ENCODE measurements at regions not wholly inside any gene's neighbourhood (a gene's known extent, or its start where the extent isn't known, plus 50 kb on each side); places are given as distances from the start of the nearest gene placed in this dataset.

DNA sequence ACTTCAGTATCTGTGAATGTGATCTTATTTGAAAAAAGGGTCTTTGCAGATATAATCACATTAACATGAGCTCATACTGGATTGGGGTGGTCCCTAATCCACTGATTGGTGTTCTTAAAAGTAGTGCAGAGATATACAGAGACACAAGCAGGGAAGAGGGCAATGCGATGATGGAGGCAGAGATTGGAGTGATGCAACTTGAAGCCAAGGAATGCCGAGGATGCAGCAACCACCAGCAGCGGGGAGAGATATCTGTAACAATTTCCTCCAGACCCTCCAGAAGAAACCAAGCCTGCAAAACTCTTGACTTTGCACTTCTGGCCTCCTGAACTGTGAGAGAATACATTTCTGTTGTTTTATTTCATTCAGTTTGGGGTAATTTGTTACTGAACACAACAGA is 171.0 kb upstream of the MBNL1 start:
- no peak for DNase-seq (ENCODE audit: low read depth in 2 of 2)

DNA sequence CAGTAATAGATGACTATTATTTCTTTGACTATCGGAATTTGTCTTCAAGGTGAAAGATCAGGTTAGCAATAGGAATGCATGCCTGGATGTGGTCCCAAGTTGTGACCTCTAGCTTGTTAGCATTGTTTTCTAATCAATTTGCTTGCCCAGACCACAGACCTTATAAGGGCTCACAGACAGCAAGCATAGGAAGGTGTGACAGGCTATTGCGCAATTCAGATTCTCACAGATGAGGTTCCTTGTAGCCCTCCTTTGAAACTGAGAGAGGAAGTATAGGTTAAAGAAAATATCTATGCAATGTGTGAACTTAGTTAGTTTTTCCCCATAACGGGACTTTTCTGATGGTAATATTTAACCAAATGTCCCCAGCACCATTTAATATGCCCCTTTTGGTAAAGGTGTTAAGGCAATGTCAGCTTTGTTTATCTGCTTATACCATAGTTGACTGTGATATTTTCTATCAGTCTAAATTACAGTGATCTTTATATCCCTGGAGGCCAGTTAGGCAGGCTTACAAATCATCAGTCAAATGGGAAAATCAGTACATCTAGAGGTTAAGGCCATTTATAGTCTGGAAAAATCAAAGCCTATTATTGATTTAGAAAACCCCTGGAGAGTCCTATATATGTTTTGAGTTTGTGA is 168.1 kb upstream of the MBNL1 start:
- DNase-seq (ENCODE audit: low read depth in 2 of 2), result no peak

DNA sequence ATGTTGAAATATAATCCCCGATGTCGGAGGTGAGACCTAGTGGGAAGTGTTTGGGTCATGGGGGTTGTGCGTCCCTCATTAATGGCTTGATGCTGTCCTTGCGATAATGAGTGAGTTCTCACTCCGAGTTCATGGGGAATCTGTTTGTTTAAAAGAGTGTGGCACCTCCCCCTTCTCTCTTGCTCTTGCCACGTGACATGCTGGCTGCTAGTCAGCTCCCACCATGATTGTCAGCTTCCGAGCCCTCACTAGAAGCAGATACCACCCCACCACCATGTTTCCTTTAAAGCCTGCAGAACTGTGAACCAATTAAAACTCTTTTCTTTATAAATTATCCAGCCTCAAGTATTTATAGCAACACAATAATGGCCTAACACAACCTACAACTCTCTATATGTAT is 166.3 kb upstream of the MBNL1 start:
- DNase-seq (ENCODE audit: low read depth in 2 of 2), result no peak

DNA sequence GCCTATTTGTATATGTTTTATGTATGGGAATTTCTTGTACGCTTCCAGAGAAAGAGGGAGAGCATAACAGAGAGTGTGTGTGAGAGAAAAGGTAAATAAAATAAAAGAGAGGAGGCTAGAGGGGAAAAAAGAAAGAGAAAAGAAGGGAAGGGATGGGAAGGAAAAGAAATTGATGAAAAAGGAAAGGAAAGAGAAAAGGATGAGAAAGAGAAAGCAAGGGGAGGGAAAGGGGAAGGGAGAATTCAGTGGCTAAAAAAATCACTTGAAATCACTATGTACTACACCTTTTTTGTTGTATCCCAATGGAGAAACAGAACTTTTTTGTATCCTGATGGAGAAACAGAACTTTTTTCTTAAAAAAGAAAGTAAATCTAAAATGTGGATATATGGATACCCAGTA is 165.5 kb upstream of the MBNL1 start:
- DNase-seq (ENCODE audit: low read depth in 2 of 2), result no peak

DNA sequence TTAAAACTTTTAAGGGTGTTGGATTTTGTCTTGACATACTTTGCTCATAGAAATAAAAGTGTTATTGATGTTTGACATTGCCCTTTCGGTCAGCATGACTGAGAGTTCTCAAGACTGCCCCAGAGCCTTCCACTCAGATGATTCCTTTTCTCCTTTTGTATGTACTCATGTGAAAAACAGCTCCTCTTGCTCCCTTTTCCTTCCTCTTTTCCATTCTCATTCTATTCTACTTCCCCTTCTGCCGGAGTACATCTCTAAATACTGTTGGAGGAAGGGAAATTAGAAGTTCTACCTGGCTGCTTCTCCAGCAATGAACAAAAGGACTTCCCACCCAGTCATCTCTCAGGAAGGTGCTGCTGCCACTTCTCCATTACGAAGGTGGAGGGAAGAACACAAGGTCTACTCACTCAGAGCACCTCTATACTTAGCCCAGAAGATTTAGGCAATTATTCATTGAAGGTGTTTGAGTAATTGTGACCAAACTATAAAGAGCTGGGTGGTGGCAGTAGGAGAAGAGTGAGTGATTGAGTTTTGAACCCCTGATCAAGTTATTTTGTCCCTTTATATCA is 163.8 kb upstream of the MBNL1 start:
- DNase-seq (ENCODE audit: low read depth in 2 of 2), result no peak

DNA sequence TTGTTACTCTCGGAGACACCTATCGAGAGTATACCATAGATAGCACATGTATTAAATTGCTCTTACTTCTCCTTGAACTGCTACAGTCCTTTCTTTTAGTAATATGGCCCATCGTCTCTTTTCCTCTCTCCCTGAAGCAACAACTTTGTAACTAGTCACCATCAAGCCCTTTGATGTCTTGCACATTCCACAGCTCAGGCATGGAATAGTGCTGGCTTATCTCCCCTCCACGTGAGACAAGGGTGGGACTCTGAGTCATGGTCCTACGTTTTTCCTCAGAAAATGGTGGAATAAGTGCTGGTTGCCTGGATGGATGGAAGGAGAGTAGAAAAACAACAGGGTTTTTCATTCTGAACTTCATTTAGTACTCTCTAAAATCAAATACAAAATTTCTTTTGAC is 163.3 kb upstream of the MBNL1 start:
- DNase-seq (ENCODE audit: low read depth in 2 of 2), result no peak

DNA sequence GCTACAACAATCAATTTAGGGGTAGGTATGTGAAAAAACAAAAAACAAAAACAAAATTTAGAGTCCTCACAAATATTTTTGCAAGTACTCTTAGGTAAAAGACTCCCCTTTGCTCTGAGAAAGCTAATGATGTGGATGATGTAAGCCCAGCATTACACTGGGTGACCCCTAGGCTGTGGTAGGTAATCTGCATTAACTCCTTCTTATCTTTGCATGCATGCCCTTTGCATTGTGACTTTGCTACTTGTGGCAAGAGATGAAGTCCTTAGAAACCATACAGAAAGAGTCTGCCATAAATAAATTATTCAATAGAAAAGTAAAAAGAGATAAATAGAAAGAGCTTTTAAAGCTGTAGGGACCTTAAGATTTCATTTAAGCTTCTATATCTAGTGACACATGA is 159.7 kb upstream of the MBNL1 start:
- no peak for DNase-seq (ENCODE audit: low read depth in 2 of 2)

DNA sequence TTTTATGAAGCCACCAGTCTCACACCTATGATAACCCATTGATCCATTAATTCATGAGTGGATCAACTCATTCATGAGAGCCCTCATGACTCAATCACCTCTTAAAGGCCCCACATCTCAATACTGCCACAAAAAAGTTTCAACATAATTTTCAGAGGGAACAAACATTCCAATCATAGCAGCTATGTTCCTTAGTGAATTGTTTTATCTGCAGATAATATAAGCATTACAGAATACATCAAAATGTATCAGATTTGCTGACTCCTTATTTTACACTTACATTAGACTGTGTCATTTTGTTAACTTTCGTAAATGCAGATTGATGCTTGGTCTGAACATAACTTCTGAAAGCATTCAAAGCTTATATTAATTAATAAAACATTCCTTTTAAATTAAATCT is 155.3 kb upstream of the MBNL1 start:
- DNase-seq (ENCODE audit: low read depth in 2 of 2), result no peak

DNA sequence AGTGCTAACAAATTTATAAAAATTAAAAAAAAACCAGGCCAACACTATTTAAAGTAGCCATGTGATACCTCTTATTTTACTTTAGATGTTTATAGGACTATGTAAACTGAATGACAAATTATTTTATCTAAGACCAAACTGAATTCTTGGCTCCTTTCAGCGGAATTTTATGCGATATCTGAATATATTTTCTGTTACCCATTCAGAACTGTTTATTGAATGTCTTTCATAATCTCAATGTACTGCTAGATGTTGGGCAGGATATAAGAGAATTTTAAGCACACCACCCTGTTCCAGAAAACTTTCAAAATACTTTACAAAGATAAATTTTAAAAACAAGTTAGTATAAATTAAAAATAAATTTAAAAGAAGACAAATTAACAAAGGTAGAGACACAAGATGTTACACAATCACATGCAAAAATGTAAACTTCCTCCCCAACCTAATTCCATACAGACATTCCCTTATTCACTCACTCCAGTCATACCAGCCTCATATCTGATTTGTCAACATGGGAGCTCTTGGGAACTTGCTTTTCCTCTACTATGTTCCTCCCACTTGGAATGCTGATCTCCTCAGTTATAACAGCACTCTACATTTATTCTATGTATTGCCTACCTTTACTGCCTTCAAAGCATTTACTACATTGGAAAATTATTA is 154.6 kb upstream of the MBNL1 start:
- no peak for DNase-seq (ENCODE audit: low read depth in 2 of 2)

DNA sequence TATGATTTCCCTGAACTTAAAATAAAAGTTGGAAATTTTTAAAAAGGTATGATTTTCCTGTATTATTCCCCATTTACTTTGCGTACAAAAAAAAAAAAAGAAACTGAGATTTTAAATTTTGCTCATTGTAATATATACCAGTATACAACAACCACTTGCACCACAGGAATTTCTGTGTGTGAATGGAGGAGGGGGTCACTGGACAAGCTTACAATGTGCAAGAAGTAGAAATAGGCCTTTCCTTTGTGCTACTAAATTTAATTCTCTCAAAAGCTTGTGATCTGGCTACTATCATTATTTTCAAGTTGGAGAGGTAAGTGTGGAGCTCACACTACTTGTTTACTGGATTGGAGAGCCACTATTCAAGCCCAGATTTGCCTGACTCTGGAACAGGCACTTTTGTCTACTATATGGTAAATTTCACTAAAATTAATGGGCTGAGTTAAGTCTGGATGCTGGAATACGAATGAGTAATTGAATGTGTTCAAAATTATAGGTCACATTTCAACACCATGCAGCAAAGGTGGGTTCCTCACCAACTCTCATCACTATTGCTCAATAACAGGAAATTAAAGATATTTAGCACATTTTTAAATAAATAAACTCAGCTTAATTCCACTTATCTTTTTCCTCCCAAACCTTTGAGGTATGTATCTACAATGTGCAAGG is 148.0 kb upstream of the MBNL1 start:
- no peak for DNase-seq (ENCODE audit: low read depth in 2 of 2)

DNA sequence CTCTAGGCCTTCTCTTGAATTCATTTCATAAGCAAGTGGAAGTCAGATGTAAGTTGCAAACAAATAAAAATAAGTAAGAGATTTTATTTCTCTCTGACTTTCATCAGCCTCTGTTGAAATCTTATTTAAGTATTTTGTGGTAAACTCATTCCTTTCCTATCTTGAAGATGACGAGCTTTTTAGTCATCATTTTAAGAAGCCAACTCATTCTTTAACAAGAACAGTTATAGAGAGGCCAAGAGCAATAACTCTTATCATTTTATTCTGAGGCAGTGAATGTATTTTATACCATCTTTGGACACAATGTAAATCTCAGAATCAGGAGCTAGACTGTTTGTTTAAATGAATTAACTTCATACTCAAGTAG is 147.5 kb upstream of the MBNL1 start:
- no peak for DNase-seq (ENCODE audit: low read depth in 2 of 2)

DNA sequence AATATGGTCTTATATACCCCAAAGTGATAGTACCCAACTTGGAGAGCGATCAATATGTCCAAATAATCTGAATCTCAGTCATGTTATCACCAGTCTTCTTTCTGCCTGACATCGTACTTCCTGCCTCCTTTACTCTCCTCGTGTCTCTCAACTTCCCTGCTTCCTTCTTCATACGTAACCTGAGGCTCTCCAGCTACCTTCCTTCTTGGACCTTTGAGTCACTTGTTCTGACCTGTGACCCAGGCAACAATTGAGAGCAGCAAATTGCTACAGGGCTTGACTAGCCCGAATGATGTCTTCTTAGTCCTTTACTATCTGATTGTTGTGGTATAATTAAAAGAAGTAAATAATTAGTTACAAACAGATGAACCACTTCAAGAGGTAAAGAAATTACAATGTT is 145.9 kb upstream of the MBNL1 start:
- no peak for DNase-seq (ENCODE audit: low read depth in 2 of 2)

DNA sequence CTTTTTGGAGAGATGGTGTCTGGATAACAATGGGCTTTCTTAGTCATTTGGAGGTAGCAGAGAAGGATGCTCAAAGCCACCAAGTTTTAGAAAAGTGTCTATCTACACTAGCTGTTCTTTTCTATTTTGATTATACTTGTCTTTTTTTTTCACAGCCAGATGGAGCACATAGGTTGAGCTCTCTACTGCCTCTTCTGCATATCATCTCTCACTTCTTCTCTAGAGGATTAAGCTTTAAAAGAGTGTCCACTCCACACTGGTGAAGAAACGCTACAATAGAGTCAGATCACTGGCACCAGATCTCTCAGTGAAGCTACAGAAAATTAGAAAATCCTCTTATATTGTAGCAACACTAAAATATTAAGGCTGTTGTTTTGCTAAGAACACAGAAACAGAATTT is 145.3 kb upstream of the MBNL1 start:
- DNase-seq (ENCODE audit: low read depth in 2 of 2), result no peak

DNA sequence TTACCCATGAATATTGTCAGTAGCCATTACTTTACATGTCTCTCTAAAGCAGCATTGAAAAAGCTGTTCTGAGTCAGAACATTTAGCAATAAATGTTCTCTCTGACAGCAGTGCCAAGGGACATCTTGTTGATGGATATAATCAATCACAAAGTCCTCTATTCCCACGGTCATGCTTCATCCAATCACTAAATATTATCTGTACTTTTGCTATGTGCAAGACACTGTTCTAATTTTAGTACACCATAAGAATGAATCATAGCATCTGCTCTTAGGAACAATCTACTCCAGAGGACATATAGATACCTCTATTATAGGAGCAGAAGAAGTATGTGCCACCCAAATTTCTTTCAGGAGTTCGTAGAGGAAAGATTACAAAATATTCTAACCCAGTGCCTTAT is 142.5 kb upstream of the MBNL1 start:
- DNase-seq (ENCODE audit: low read depth in 2 of 2), result no peak

DNA sequence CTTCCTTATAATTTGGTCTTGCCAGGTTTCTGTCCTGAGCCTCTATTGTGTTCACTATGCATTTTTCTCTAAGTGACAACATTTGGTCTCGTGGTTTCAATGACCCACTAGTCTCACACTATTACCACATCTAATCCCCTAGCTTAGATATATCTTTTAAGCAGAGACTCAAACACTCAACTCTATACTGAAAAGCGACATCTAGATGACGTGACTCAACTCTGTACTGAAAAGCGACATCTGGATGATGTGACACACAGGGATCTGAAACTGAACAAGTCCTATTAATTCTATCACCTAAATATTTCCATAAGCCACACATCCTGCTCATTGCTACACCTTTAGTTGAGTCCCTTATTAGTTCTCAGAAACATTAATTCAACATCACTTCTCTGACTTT is 141.7 kb upstream of the MBNL1 start:
- no peak for DNase-seq (ENCODE audit: low read depth in 2 of 2)

DNA sequence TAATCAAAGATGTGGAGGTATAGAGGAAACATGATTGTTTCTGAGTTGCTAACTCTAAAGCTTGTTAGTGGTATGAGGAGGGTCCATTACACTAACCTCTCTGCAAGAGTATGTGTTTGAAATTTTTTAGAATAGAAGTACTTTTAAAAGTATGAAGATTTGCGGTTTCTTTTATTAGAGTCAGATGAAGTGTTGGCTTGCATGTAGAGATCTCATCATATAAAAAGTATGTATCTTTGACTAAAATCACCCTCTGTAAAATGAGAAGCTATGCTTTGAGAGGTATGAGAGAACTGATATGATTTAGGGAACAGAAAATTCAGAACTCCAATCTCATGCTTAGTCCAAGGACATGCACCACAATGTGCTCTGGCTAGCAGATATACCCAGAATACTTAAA is 140.4 kb upstream of the MBNL1 start:
- DNase-seq (ENCODE audit: low read depth in 2 of 2), result no peak

DNA sequence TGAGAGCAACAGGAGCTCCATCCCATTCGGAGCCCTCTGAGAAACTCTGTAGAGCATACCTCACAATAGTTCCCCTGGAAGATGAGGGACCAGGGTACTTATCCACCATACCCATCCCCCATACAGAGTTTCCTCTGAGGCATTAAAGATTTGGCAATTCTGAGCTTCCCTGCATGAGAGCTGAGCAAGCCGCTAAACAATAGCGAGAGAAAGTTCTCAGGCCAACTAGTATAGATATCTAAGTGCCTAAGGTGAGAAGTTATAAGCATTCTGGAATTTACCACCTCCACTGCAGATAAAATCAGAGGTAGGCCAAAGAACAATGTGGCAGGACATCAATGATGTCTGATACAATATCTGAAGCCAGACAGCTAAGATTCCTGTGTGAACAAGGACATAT is 129.1 kb upstream of the MBNL1 start:
- no peak for DNase-seq (ENCODE audit: low read depth in 2 of 2)

DNA sequence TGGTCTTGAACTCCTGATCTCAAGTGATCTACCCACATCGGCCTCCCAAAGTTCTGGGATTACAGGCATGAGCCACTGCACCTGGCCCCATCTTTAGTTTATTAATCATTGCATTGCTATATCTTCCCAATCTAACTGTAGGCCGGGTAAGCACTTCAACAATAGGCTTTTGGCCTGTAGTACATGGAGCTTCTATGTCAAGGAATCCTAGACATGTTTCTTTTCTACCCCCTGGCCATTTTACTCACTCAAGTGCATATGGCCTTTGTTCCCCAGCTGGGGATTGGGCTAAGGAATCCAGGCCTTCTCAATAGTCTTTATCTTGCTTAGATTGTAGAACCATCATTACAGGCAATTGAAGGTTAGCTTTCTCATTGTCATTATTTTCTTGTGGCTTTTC is 122.3 kb upstream of the MBNL1 start:
- no peak for DNase-seq (ENCODE audit: low read depth in 2 of 2)

DNA sequence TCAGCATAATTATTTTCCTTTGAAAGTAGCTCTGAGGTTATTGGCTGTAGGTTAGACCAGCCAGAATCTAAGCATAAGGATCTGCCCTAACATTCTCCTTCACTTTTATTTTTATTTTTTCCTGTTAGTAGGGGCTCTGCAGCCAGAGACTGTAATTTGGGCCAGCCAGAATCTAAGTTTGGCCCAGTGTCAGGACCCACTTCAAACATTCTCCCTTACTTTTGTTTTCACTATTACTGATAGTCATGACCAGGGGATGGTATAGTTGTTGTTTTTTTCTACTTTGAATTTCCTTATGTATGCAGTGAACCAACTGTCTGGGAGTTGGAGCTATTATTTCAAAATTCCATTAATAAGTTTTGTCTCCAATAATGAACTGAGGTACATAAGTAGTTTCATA is 121.0 kb upstream of the MBNL1 start:
- no peak for DNase-seq (ENCODE audit: low read depth in 2 of 2)

DNA sequence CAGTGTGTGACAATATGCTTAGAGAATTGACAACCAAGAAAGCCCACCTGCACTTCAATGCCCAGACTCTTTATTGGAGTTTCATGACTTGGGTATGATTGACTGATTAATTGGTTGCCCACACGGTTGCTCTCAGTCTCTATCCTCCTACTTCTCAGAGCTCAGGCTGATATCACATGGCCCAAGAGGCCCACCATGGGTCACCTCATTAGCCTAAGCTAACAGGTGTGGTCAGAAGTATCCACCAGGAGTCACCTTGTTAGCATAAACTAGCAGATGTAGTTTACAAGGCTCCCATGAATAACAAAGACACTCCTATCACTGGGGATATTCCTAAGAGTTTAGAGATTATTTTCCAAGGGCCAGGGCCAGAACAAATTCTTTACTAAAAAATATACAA is 120.2 kb upstream of the MBNL1 start:
- DNase-seq (ENCODE audit: low read depth in 2 of 2), result no peak

DNA sequence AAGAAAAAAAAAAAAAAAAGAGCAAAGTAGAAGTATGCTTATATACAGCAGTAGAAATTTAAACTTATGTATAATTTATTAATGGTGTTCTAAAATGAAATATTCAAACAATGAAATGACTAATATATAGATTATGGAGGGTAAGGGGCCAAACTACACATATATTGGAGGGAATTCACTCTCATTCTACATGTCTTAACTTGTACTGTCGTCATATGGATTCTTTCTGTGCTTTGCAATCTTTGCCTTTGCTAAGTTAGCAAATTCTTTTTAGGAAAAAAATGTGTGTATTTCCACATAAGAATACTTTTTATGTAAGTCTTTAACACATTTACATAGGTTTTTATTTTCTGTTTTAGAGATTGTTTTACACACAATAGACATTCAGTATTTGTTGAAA is 118.9 kb upstream of the MBNL1 start:
- no peak for DNase-seq (ENCODE audit: low read depth in 2 of 2)

DNA sequence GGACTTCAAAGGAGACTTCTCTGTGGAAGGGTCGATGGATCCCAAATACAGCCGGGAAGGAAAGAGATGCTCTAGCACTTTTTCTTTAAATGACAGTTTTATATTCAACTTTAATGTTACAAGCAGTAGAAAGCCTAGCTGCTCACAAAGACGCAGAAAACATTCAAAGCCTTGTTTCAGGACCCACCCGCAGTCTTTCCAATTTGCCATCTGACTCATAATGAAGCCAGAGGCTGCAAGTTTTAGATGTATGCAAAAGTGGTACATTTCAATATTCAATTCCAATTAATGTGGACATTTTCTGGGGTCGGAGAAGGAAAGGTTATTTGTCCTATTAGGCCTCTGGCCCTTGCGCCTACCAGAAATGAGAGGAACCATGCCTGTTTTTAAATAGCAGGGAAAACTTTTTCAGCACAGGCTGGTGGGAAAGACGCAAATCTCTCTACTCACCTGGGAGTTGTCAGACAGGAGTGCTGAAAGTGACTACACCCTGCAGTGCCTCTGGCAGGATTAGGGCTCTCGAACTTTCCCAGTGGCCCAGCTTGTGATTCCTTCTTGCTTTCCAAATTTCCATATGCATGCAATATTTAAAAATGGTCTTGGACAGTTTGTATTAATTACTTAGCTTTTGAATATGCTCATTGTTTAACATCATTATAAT is 117.4 kb upstream of the MBNL1 start:
- no peak for DNase-seq (ENCODE audit: low read depth in 2 of 2)
